IMR-90 (cell line): ENCODE measurements at regions not wholly inside any gene's neighbourhood (a gene's known extent, or its start where the extent isn't known, plus 50 kb on each side); places are given as distances from the start of the nearest gene placed in this dataset.

Experiments
- ATAC-seq: fragments of 200-7000 bp; cut with Tn5 transposase; 2 replicates; pipeline ENCODE4 v1.9.1; 2020; ENCODE audit warnings: low read depth, mild to moderate bottlenecking, moderate library complexity
- BruUV-seq: library from RNA; stranded (reverse); fragments of 400-500 nt; replicated peaks from 2 replicates; lab custom pipeline; 2021; lab: Mats Ljungman, UMichigan
- CTCF ChIA-PET: fragments of 300-600 bp; formaldehyde crosslinking; extraction: SDS; loops from one replicate; lab custom pipeline; 2021; ENCODE audit warnings: antibody characterized with exemption; lab: Yijun Ruan, JAX
- POLR2A ChIA-PET: fragments of 300-600 bp; sonication (Branson Sonifier 250); formaldehyde crosslinking; loops from one replicate; lab custom pipeline; 2022; ENCODE audit warnings: antibody characterized with exemption; ENCODE audit not compliant: unreplicated experiment; lab: Charles Lee
- DNase-seq: peaks from one replicate; pipeline ENCODE4 v3.0.0; 2013
- H2AFZ ChIP-seq: replicated peaks from 2 replicates; pipeline ENCODE3; 2013; ENCODE audit warnings: low read length, mild to moderate bottlenecking; ENCODE audit not compliant: poor library complexity
- H2AK5ac ChIP-seq: 2 replicates; pipeline ENCODE4 v1.6.1; 2013; ENCODE audit warnings: low read depth, low read length, inconsistent platforms
- H2AK9ac ChIP-seq: replicated peaks from 2 replicates; pipeline ENCODE3; 2013; ENCODE audit warnings: mild to moderate bottlenecking, low read depth, low read length, moderate library complexity; ENCODE audit not compliant: poor library complexity
- H2BK120ac ChIP-seq: 2 replicates; pipeline ENCODE4 v1.6.1; 2013; ENCODE audit warnings: low read depth, low read length, inconsistent platforms
- H2BK15ac ChIP-seq: 3 replicates; pipeline ENCODE4 v1.6.1; 2013; ENCODE audit warnings: low read depth, low read length, inconsistent platforms
- H2BK20ac ChIP-seq: 2 replicates; pipeline ENCODE4 v1.6.1; 2013; ENCODE audit warnings: low read depth, mild to moderate bottlenecking, inconsistent platforms, low read length, moderate library complexity
- H2BK5ac ChIP-seq: 2 replicates; pipeline ENCODE4 v1.6.1; 2013; ENCODE audit warnings: mild to moderate bottlenecking, low read depth, low read length, inconsistent platforms; ENCODE audit not compliant: poor library complexity, severe bottlenecking
- H3K14ac ChIP-seq: replicated peaks from 2 replicates; pipeline ENCODE4 v1.6.1; 2013; ENCODE audit warnings: low read depth, low read length, inconsistent platforms
- H3K18ac ChIP-seq: 2 replicates; pipeline ENCODE4 v1.6.1; 2013; ENCODE audit warnings: low read depth, low read length, control low read depth
- H3K23ac ChIP-seq: 2 replicates; pipeline ENCODE4 v1.6.1; 2013; ENCODE audit warnings: low read depth, low read length, inconsistent platforms
- H3K27ac ChIP-seq: 2 replicates; pipeline ENCODE4 v1.5.1; 2013; ENCODE audit warnings: mild to moderate bottlenecking, control low read depth, low read length; ENCODE audit not compliant: insufficient read depth
- H3K27me3 ChIP-seq: 2 replicates; pipeline ENCODE4 v1.6.1; 2013; ENCODE audit warnings: low read length; ENCODE audit not compliant: control insufficient read depth, insufficient read depth
- H3K36me3 ChIP-seq: 2 replicates; pipeline ENCODE4 v1.6.1; 2013; ENCODE audit warnings: low read length, mixed read lengths; ENCODE audit not compliant: control insufficient read depth, insufficient read depth
- H3K4ac ChIP-seq: 2 replicates; pipeline ENCODE4 v1.6.1; 2013; ENCODE audit warnings: low read depth, low read length, inconsistent platforms
- H3K4me1 ChIP-seq: 2 replicates; pipeline ENCODE4 v1.6.1; 2013; ENCODE audit warnings: low read length, mixed read lengths; ENCODE audit not compliant: control insufficient read depth, insufficient read depth
- H3K4me2 ChIP-seq: 2 replicates; pipeline ENCODE4 v1.6.1; 2013; ENCODE audit warnings: low read depth, mild to moderate bottlenecking, control low read depth, low read length, moderate library complexity
- H3K4me3 ChIP-seq: 2 replicates; pipeline ENCODE4 v1.5.1; 2013; ENCODE audit warnings: low read depth, mild to moderate bottlenecking, control low read depth, low read length, moderate library complexity; ENCODE audit not compliant: insufficient read depth
- H3K56ac ChIP-seq: 2 replicates; pipeline ENCODE4 v1.6.1; 2013; ENCODE audit warnings: low read length, inconsistent platforms; ENCODE audit not compliant: insufficient read depth; ENCODE audit errors: extremely low read depth
- H3K79me1 ChIP-seq, 2 experiments: 2 replicates each; pipeline ENCODE4 v1.6.1; 2013; ENCODE audit warnings: low read length in 2 of 2, inconsistent platforms in 1 of 2, low read depth in 1 of 2
- H3K9ac ChIP-seq: 2 replicates; pipeline ENCODE4 v1.6.1; 2013; ENCODE audit warnings: low read depth, low read length, control low read depth
- H3K9me1 ChIP-seq: 2 replicates; pipeline ENCODE4 v1.6.1; 2013; ENCODE audit warnings: low read length, inconsistent platforms; ENCODE audit not compliant: insufficient read depth
- H3K9me3 ChIP-seq: 2 replicates; pipeline ENCODE4 v1.6.1; 2013; ENCODE audit warnings: low read length; ENCODE audit not compliant: control insufficient read depth, insufficient read depth
- H4K20me1 ChIP-seq: 2 replicates; pipeline ENCODE4 v1.6.1; 2013; ENCODE audit warnings: low read length, inconsistent platforms; ENCODE audit not compliant: insufficient read depth
- H4K5ac ChIP-seq: 2 replicates; pipeline ENCODE4 v1.6.1; 2013; ENCODE audit warnings: mild to moderate bottlenecking, low read depth, low read length, control low read depth
- H4K8ac ChIP-seq, 2 experiments: 2 replicates each; pipeline ENCODE4 v1.6.1; 2013; ENCODE audit warnings: low read depth in 2 of 2, low read length in 2 of 2, control low read depth in 1 of 2, inconsistent platforms in 1 of 2
- H4K91ac ChIP-seq: 2 replicates; pipeline ENCODE4 v1.6.1; 2013; ENCODE audit warnings: low read depth, low read length, inconsistent platforms; ENCODE audit not compliant: insufficient read depth
- BHLHE40 ChIP-seq: fragments of 150-350 bp; IDR thresholded peaks from 2 replicates; pipeline ENCODE4 v1.6.1; 2016; ENCODE audit warnings: mild to moderate bottlenecking, low read depth, low read length
- CEBPB ChIP-seq: IDR thresholded peaks from 2 replicates; pipeline ENCODE4 v1.6.1; 2012; ENCODE audit warnings: low read depth, low read length, improper control_type of control experiment
- CHD1 ChIP-seq: IDR thresholded peaks from 2 replicates; pipeline ENCODE4 v1.6.1; 2012; ENCODE audit warnings: low read depth, low read length, improper control_type of control experiment
- FOS ChIP-seq: fragments of 150-350 bp; IDR thresholded peaks from 2 replicates; pipeline ENCODE4 v1.6.1; 2016; ENCODE audit warnings: low read depth, low read length
- MAFK ChIP-seq: IDR thresholded peaks from 2 replicates; pipeline ENCODE4 v1.6.1; 2012; ENCODE audit warnings: low read depth, low read length, improper control_type of control experiment
- MAZ ChIP-seq: IDR thresholded peaks from 2 replicates; pipeline ENCODE4 v1.6.1; 2012; ENCODE audit warnings: low read depth, mild to moderate bottlenecking, low read length, improper control_type of control experiment, moderate library complexity, borderline replicate concordance
- POLR2A ChIP-seq: IDR thresholded peaks from 2 replicates; pipeline ENCODE4 v1.6.1; 2012; ENCODE audit warnings: mild to moderate bottlenecking, low read depth, low read length
- RFX5 ChIP-seq: IDR thresholded peaks from 2 replicates; pipeline ENCODE4 v1.8.0; 2012; ENCODE audit warnings: low read depth, mild to moderate bottlenecking, low read length, moderate library complexity
- SMC3 ChIP-seq: fragments of 150-350 bp; IDR thresholded peaks from 2 replicates; pipeline ENCODE4 v1.6.1; 2016; ENCODE audit warnings: low read depth, mild to moderate bottlenecking, antibody characterized with exemption, low read length, moderate library complexity
- WGBS, 2 experiments: methylation state at CpG; one replicate each; pipeline versions ENCODE4 v1.1.5 to v1.1.7; 2013; ENCODE audit warnings: missing lambda C conversion rate in 2 of 2; ENCODE audit not compliant: insufficient read length in 1 of 2; ENCODE audit errors: extremely low coverage in 2 of 2; 5-methylcytosine and 5-hydroxymethylcytosine counted together
- dilution Hi-C: fragments of 300-500 bp; cut with HindIII; formaldehyde crosslinking; loops from one replicate; pipeline ENCODE4 v1.14.3; 2018; ENCODE audit warnings: low sequenced_read_pairs; ENCODE audit not compliant: unreplicated experiment
- in situ Hi-C: fragments of 300-500 bp; cut with MboI; formaldehyde crosslinking; loops from 3 replicates; pipeline ENCODE4 v1.14.3; 2019; ENCODE audit warnings: low sequenced_read_pairs, inconsistent platforms, mixed read lengths
- intact Hi-C: fragments of 100-400 bp; cut with micrococcal nuclease; formaldehyde crosslinking; loops from 2 replicates; pipeline ENCODE4 v1.10.0; 2022
- TF ChIP-seq, protein P1 (sequence below): conservative IDR thresholded peaks from 2 replicates; pipeline ENCODE4 v1.5.1; 2012; ENCODE audit warnings: mild to moderate bottlenecking, low read depth, low read length, improper control_type of control experiment
- TF ChIP-seq, protein P2 (sequence below): fragments of 150-350 bp; IDR thresholded peaks from 2 replicates; pipeline ENCODE4 v1.6.1; 2017; ENCODE audit warnings: mild to moderate bottlenecking, antibody characterized with exemption, low read length, low read depth

DNA sequence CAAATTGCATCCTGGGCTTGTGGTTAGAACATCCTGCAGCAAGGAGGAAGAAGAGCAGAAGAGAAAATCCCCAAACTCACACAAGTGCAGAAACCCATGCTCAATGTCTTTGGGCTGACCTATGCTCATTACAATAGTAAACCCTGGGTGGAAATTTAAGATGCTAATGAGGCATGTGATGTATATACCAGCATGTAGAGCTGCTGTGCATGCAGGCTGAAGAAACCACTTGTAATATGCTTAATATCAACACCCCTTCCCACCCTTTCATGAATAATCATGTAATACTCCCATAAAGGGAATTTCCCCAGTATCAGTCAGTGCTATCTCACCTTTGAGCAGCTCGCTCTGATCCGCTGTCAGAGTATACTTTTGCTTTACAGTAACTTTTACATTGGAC lies 90.0 kb upstream of the GRIK2 start:
- intact Hi-C loops (no loop called here), dilution Hi-C loops (no loop called here), in situ Hi-C loops (no loop called here)
- H2AK5ac ChIP-seq, result no peak overlapping the region
- no peaks in the 10 kb centered on the region for H3K36me3 ChIP-seq
- no peak overlapping the region for H3K4ac ChIP-seq
- no peak overlapping the region for H3K14ac ChIP-seq
- H2BK5ac ChIP-seq, result no peak overlapping the region
- no peaks in the 10 kb centered on the region for H3K27me3 ChIP-seq
- BruUV-seq, result no TSS peak
- H3K4me1 ChIP-seq, result no peaks in the 10 kb centered on the region
- H3K4me3 ChIP-seq, result no peak overlapping the region
- DNase-seq, result no peak
- no peak overlapping the region for H3K9ac ChIP-seq
- ChIA-PET POLR2A (no interaction called here), CTCF (no interaction called here)
- H4K20me1 ChIP-seq, result no peaks in the 10 kb centered on the region
- no peak overlapping the region for H4K8ac ChIP-seq
- no peak overlapping the region for H3K23ac ChIP-seq
- no peak overlapping the region for H2AFZ ChIP-seq
- H3K4me2 ChIP-seq, result no peak overlapping the region
- H3K27ac ChIP-seq, result no peak overlapping the region
- H4K5ac ChIP-seq, result no peak overlapping the region
- no peak overlapping the region for H2BK120ac ChIP-seq
- H2AK9ac ChIP-seq, result no peak overlapping the region
- TF ChIP-seq, protein P1, sequence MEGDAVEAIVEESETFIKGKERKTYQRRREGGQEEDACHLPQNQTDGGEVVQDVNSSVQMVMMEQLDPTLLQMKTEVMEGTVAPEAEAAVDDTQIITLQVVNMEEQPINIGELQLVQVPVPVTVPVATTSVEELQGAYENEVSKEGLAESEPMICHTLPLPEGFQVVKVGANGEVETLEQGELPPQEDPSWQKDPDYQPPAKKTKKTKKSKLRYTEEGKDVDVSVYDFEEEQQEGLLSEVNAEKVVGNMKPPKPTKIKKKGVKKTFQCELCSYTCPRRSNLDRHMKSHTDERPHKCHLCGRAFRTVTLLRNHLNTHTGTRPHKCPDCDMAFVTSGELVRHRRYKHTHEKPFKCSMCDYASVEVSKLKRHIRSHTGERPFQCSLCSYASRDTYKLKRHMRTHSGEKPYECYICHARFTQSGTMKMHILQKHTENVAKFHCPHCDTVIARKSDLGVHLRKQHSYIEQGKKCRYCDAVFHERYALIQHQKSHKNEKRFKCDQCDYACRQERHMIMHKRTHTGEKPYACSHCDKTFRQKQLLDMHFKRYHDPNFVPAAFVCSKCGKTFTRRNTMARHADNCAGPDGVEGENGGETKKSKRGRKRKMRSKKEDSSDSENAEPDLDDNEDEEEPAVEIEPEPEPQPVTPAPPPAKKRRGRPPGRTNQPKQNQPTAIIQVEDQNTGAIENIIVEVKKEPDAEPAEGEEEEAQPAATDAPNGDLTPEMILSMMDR, result no peak
- TF ChIP-seq MAFK (no peak), RFX5 (no peak), CEBPB (no peak), CHD1 (no peak), SMC3 (no peak), BHLHE40 (no peak), POLR2A (no peak), FOS (no peak), MAZ (no peak)
- TF ChIP-seq, protein P2, sequence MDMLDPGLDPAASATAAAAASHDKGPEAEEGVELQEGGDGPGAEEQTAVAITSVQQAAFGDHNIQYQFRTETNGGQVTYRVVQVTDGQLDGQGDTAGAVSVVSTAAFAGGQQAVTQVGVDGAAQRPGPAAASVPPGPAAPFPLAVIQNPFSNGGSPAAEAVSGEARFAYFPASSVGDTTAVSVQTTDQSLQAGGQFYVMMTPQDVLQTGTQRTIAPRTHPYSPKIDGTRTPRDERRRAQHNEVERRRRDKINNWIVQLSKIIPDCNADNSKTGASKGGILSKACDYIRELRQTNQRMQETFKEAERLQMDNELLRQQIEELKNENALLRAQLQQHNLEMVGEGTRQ, result no peak
- H3K56ac ChIP-seq, result no peak overlapping the region
- ATAC-seq, result no peak
- no peak overlapping the region for H3K18ac ChIP-seq
- no peak overlapping the region for H2BK20ac ChIP-seq
- H3K9me1 ChIP-seq, result no peaks in the 10 kb centered on the region
- no peak overlapping the region for H4K91ac ChIP-seq
- no peaks in the 10 kb centered on the region for H3K79me1 ChIP-seq
- H2BK15ac ChIP-seq, result no peak overlapping the region
- WGBS, 2 experiments, result no CpG with 5 or more reads among the region's 2 CpGs
- peaks cover 4% of the 10 kb centered on the region; the same call in 1 of the 2 replicates for H3K9me3 ChIP-seq
